ENCODE measurements at regions not wholly inside any gene's neighbourhood (a gene's known extent, or its start where the extent isn't known, plus 50 kb on each side); places are given as distances from the start of the nearest gene placed in this dataset.

- Histone ChIP-seq H3K4me3 (ENCODE audit: low read length in 3 of 3) (no peak overlapping the region), H3K9ac (ENCODE audit: low read length in 3 of 3) (no peak overlapping the region), H3K27ac (ENCODE audit: low read depth in 2 of 2, low read length in 2 of 2) (no peak overlapping the region), H3K27me3 (ENCODE audit: control insufficient read depth, insufficient read depth, low read length) (no peaks in the 10 kb centered on the region), H3K9me3 (ENCODE audit: control insufficient read depth in 2 of 3, insufficient read depth in 1 of 3, low read length in 3 of 3) (peaks cover 0 to 19% (median 2%) of the 10 kb centered on the region in 3 donors), H3K4me1 (ENCODE audit: control insufficient read depth in 2 of 3, insufficient read depth in 2 of 3, low read depth in 1 of 3, low read length in 3 of 3) (no peaks in the 10 kb centered on the region), H3K36me3 (ENCODE audit: control insufficient read depth in 2 of 3, insufficient read depth in 3 of 3, low read length in 3 of 3) (no peaks in the 10 kb centered on the region)
- FAIRE-seq (no peak), DNase-seq (no peak)
- intact Hi-C loops (cut with DNase I) = no loop called here
- no peak for TF ChIP-seq CTCF (IDR thresholded peaks at IDR 0.05; ENCODE audit: borderline replicate concordance, extremely low read depth, insufficient read depth)
Measured at GRCh38 chr5:5741418-5741817, 318.9 kb downstream of the ICE1 start.

- DNase-seq = no peak
- intact Hi-C loops (cut with DNase I) = no loop called here
- H3K27me3 ChIP-seq (ENCODE audit: control insufficient read depth, insufficient read depth, low read length) = no peaks in the 10 kb centered on the region
- no peak overlapping the region for H3K9ac ChIP-seq (ENCODE audit: low read length in 3 of 3)
- FAIRE-seq = no peak
- no peak overlapping the region for H3K4me3 ChIP-seq (ENCODE audit: low read length in 3 of 3)
- no peaks in the 10 kb centered on the region for H3K4me1 ChIP-seq (ENCODE audit: control insufficient read depth in 2 of 3, insufficient read depth in 2 of 3, low read depth in 1 of 3, low read length in 3 of 3)
- no peak for TF ChIP-seq CTCF (IDR thresholded peaks at IDR 0.05; ENCODE audit: borderline replicate concordance, extremely low read depth, insufficient read depth)
- H3K36me3 ChIP-seq (ENCODE audit: control insufficient read depth in 2 of 3, insufficient read depth in 3 of 3, low read length in 3 of 3) = no peaks in the 10 kb centered on the region
- H3K27ac ChIP-seq (ENCODE audit: low read depth in 2 of 2, low read length in 2 of 2) = no peak overlapping the region
- peaks cover 0 to 7% (median 0%) of the 10 kb centered on the region in 3 donors for H3K9me3 ChIP-seq (ENCODE audit: control insufficient read depth in 2 of 3, insufficient read depth in 1 of 3, low read length in 3 of 3)
Measured at GRCh38 chr5:5739490-5739945, 317.0 kb downstream of the ICE1 start.

GRCh38 chr5:5738797-5739489 lies 316.5 kb downstream of the ICE1 start:
- intact Hi-C loops (cut with DNase I) = no loop called here
- no peak overlapping the region for H3K9ac ChIP-seq (ENCODE audit: low read length in 3 of 3)

More at GRCh38 chr5:5738797-5739489, 316.5 kb downstream of the ICE1 start:
- Histone ChIP-seq H3K4me3 (ENCODE audit: low read length in 3 of 3) (no peak overlapping the region), H3K9me3 (ENCODE audit: control insufficient read depth in 2 of 3, insufficient read depth in 1 of 3, low read length in 3 of 3) (peaks cover 0 to 6% (median 0%) of the 10 kb centered on the region in 3 donors), H3K4me1 (ENCODE audit: control insufficient read depth in 2 of 3, insufficient read depth in 2 of 3, low read depth in 1 of 3, low read length in 3 of 3) (no peaks in the 10 kb centered on the region), H3K36me3 (ENCODE audit: control insufficient read depth in 2 of 3, insufficient read depth in 3 of 3, low read length in 3 of 3) (no peaks in the 10 kb centered on the region), H3K27me3 (ENCODE audit: control insufficient read depth, insufficient read depth, low read length) (no peaks in the 10 kb centered on the region), H3K27ac (ENCODE audit: low read depth in 2 of 2, low read length in 2 of 2) (no peak overlapping the region)
- TF ChIP-seq CTCF (IDR thresholded peaks at IDR 0.05; ENCODE audit: borderline replicate concordance, extremely low read depth, insufficient read depth) = no peak
- DNase-seq (no peak), FAIRE-seq (no peak)
